ENCODE measurements at regions not wholly inside any gene's neighbourhood (a gene's known extent, or its start where the extent isn't known, plus 50 kb on each side); places are given as distances from the start of the nearest gene placed in this dataset.
"Not testable (repeated sequence)": the region's sequence is repeated elsewhere in the genome, so short reads cannot be mapped to it uniquely, and the experiment has no call there.

DNA sequence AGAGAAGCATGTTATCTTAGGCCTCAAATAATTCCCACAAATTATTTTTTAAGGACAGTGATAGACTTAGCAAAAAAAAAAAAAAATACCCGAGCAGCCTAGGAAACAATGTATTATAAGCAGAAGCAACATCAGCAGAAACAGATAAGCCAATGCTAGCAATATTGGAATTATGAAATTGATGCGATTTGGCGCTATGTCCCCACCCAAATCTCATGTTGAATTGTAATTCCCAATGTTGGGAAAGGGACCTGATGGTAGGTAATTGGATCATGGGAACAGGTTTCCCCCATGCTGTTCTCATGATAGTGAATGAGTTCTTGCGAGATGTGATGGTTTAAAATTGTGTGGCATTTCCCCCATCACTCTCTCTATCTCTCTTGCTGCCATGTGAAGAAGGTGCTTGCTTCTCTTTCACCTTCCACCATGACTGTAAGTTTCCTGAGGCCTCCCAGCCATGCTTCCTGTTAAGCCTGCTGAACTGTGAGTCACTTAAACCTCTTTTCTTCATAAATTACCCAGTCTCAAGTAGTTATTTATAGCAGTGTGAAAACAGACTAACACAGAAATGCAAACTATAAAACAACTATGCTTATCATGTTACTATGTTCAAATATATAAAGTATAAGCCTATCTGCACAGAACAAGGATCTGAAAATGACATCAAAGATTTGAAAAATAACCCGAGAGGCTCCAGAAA lies 75.6 kb upstream of the HIVEP3 start:
- no peak for DNase-seq (ENCODE audit: low read depth in 2 of 2, low spot score in 1 of 2)

DNA sequence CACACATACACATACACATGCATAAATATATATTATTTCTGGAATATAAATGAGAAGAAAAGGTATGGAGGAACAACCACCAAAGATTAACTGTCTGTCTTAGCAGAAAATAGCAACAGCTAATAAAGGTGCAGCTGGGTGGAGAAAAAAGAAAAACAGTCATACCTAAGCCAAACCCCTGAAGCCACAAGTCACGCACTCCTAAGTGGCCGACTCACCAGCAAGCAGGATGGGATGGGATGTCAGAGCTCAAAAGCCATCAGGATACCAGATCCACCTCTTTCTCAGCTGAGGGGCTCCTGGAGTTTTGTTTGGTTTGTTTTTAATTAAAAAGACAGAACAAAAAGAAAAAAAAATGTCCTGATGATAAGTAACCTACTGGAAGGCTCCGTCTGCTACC lies 64.7 kb upstream of the HIVEP3 start:
- DNase-seq (ENCODE audit: low read depth in 2 of 2, low spot score in 1 of 2): no peak

- DNase-seq (ENCODE audit: low read depth in 2 of 2, low spot score in 1 of 2): no peak
Measured at GRCh38 chr1:41981796-41982195, 63.1 kb upstream of the HIVEP3 start.

DNA sequence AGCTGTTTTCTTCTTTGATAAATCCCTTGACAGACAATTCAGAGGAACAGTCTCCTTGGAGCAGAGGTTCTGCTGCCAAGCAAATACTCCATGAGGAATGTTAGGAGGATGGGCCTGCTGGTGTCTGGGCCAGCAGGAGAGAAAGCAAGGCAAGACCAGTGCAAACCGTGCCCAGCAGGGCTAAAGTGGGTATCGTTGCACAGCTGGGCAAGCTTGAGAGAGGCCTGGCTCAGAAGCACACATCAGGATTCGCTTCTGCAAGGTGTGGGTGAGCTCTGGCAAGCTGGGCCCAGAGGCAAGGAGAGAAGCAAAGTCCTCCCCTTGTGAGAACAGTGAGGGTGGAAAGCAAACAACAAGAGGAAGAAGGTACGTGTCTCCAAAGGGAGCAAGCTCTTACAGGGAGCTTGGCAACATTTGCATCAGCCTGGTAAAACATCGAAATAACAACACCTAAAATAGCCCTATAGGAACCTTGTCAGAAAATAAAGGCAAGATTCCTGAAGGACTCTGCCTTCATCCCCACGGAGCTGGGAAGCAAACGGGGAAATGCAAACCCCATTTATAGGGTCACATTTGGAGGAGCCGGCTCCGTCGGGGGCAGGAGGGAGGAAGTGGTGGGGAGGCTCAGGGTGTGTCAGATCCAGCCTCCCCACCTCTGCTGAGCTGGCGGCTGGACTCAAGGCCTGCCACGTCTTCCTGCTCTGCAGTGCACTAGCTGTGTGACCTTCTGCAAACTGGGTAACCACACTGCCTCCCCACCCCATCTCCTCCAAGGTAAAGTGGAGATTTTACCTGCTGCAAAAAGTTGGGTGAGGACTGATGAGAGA lies 62.3 kb upstream of the HIVEP3 start:
- no peak for DNase-seq (ENCODE audit: low read depth in 2 of 2, low spot score in 1 of 2)

- DNase-seq (ENCODE audit: low read depth in 2 of 2, low spot score in 1 of 2): no peak
Measured at GRCh38 chr1:41978986-41979385, 60.3 kb upstream of the HIVEP3 start.

- DNase-seq (ENCODE audit: low read depth in 2 of 2, low spot score in 1 of 2): no peak
Measured at GRCh38 chr1:41977326-41977725, 58.6 kb upstream of the HIVEP3 start.

- no peak for DNase-seq (ENCODE audit: low read depth in 2 of 2, low spot score in 1 of 2)
Measured at GRCh38 chr1:41976671-41977070, 57.9 kb upstream of the HIVEP3 start.

DNA sequence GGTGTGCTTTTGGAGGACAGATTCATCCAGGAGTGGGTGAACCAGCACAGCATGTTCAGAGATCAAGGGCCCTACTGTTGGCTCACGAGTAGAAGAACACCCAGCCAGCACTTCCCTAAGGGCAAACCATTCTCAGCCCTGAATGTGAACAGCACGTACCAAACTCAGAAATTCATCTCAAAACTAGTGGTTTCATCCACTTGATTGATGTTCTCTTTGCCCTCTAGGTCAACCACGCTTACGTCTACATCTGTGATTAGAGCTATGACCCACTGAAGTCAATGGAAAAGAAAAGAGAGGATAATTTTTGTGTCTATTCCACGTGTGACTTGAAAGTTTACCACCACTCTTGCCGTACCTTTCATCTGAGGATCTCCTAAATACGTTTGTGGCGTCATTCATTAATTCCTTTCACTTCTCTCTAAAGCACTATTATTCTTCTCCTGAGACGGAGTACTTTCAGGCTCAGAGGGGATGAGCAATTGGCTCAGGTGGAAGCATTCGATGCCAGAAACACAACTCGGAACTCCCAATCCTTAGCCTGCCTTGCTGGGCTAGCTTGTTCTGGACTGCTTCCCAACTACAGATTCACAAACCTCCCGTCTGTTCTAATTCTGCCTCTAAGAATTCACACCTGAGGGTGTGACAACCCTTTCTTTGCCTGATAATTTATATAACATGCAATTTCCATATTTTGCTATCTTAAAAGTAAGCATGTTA lies 57.3 kb upstream of the HIVEP3 start:
- no peak for DNase-seq (ENCODE audit: low read depth in 2 of 2, low spot score in 1 of 2)

- no peak for DNase-seq (ENCODE audit: low read depth in 2 of 2, low spot score in 1 of 2)
Measured at GRCh38 chr1:41975121-41975520, 56.4 kb upstream of the HIVEP3 start.

- DNase-seq (ENCODE audit: low read depth in 2 of 2, low spot score in 1 of 2): not testable (repeated sequence)
Measured at GRCh38 chr1:41968557-41968956, 49.8 kb upstream of the HIVEP3 start.

Data from stimulated activated CD8-positive, alpha-beta memory T cell treated with anti-CD3 and anti-CD28 coated beads, Interleukin-4, amount 100 ng/mL, for 1 hour (primary cell).